GM23338 (cell line): ENCODE measurements at regions not wholly inside any gene's neighbourhood (a gene's known extent, or its start where the extent isn't known, plus 50 kb on each side); places are given as distances from the start of the nearest gene placed in this dataset.

Experiments used
- ATAC-seq: fragments of 200-7000 bp; cut with Tn5 transposase; 3 replicates; pipeline ENCODE4 v1.9.1; 2020
- DNase-seq: peaks from one replicate; pipeline ENCODE4 v3.0.0-alpha.2; 2015; ENCODE audit warnings: low spot score
- H2AFZ ChIP-seq: fragments of 200-600 bp; sonication (generic); 2 replicates; pipeline ENCODE4 v1.8.0; 2016; ENCODE audit warnings: antibody characterized with exemption, mild to moderate bottlenecking, moderate library complexity
- H3F3A ChIP-seq: fragments of 200-600 bp; sonication (generic); replicated peaks from 2 replicates; pipeline ENCODE4 v1.8.0; 2017; ENCODE audit warnings: antibody characterized with exemption, mixed run types, low read depth
- H3K27ac ChIP-seq: fragments of 200-600 bp; sonication (generic); 2 replicates; pipeline ENCODE4 v1.6.1; 2016; ENCODE audit warnings: low read depth
- H3K27me3 ChIP-seq: fragments of 200-600 bp; sonication (generic); 2 replicates; pipeline ENCODE4 v1.8.0; 2016; ENCODE audit warnings: mild to moderate bottlenecking, mixed run types, moderate library complexity; ENCODE audit not compliant: insufficient read depth
- H3K36me3 ChIP-seq: fragments of 200-600 bp; sonication (generic); 2 replicates; pipeline ENCODE4 v1.8.0; 2016; ENCODE audit warnings: mild to moderate bottlenecking; ENCODE audit not compliant: insufficient read depth
- H3K4me1 ChIP-seq: fragments of 200-600 bp; sonication (generic); 2 replicates; pipeline ENCODE4 v1.8.0; 2016; ENCODE audit warnings: mild to moderate bottlenecking, moderate library complexity; ENCODE audit not compliant: insufficient read depth
- H3K4me2 ChIP-seq: fragments of 200-600 bp; sonication (generic); 2 replicates; pipeline ENCODE4 v1.7.1; 2017; ENCODE audit warnings: mixed run types
- H3K4me3 ChIP-seq: fragments of 200-600 bp; sonication (generic); 2 replicates; pipeline ENCODE4 v1.6.1; 2016; ENCODE audit warnings: mixed run types
- H3K79me2 ChIP-seq: fragments of 200-600 bp; sonication (generic); replicated peaks from 2 replicates; pipeline ENCODE4 v1.8.0; 2017; ENCODE audit warnings: mild to moderate bottlenecking; ENCODE audit not compliant: insufficient read depth
- H3K9me2 ChIP-seq: fragments of 200-600 bp; sonication (generic); 2 replicates; pipeline ENCODE4 v1.8.0; 2017; ENCODE audit not compliant: insufficient read depth
- H4K20me1 ChIP-seq: fragments of 200-600 bp; sonication (generic); replicated peaks from 2 replicates; pipeline ENCODE4 v1.8.0; 2017; ENCODE audit warnings: mild to moderate bottlenecking; ENCODE audit not compliant: insufficient read depth
- H3K27ac Mint-ChIP-seq: 2 replicates; pipeline ENCODE4 v1.8.0; 2020; ENCODE audit warnings: inconsistent platforms, mild to moderate bottlenecking, moderate library complexity, mixed read lengths
- H3K27me3 Mint-ChIP-seq: 3 replicates; pipeline ENCODE4 v1.8.0; 2022; ENCODE audit warnings: low read depth, mild to moderate bottlenecking, moderate library complexity, mixed read lengths, inconsistent platforms; ENCODE audit not compliant: insufficient read depth, poor library complexity
- H3K36me3 Mint-ChIP-seq: 3 replicates; pipeline ENCODE4 v1.8.0; 2021; ENCODE audit warnings: low read depth, mild to moderate bottlenecking, inconsistent platforms, moderate library complexity, mixed read lengths
- H3K4me1 Mint-ChIP-seq: 3 replicates; pipeline ENCODE4 v1.8.0; 2020; ENCODE audit warnings: mild to moderate bottlenecking, inconsistent platforms, mixed read lengths
- H3K4me3 Mint-ChIP-seq: 3 replicates; pipeline ENCODE4 v1.8.0; 2021; ENCODE audit warnings: moderate library complexity, mild to moderate bottlenecking, inconsistent platforms, mixed read lengths
- H3K9me3 Mint-ChIP-seq: 3 replicates; pipeline ENCODE4 v1.8.0; 2020; ENCODE audit warnings: moderate library complexity, mild to moderate bottlenecking, inconsistent platforms, mixed read lengths
- CTCF ChIP-seq, 2 experiments: fragments of 200-600 bp in 1 of 2; sonication (generic) in 1 of 2; conservative IDR thresholded peaks; 2 replicates each; pipeline versions ENCODE4 v1.5.1 to v1.6.1; 2016 to 2017; ENCODE audit warnings: antibody characterized with exemption in 2 of 2, low read depth in 2 of 2, mild to moderate bottlenecking in 2 of 2, moderate library complexity in 1 of 2
- EZH2 ChIP-seq: fragments of 200-600 bp; sonication (generic); IDR thresholded peaks from one replicate; pipeline ENCODE4 v1.8.0; 2017; ENCODE audit warnings: antibody characterized with exemption, mild to moderate bottlenecking, low read depth; ENCODE audit not compliant: unreplicated experiment
- EZH2phosphoT487 ChIP-seq: fragments of 200-600 bp; sonication (generic); IDR thresholded peaks from one replicate; pipeline ENCODE4 v1.8.1; 2018; ENCODE audit warnings: antibody characterized with exemption; ENCODE audit not compliant: unreplicated experiment
- JUNB ChIP-seq: IDR thresholded peaks from one replicate; pipeline ENCODE4 v1.6.1; 2016; ENCODE audit warnings: antibody characterized with exemption; ENCODE audit not compliant: unreplicated experiment
- NANOG ChIP-seq: IDR thresholded peaks from 2 replicates; pipeline ENCODE4 v1.6.1; 2016; ENCODE audit warnings: antibody characterized with exemption, borderline replicate concordance
- TF ChIP-seq, protein P1 (sequence below): fragments of 250-450 bp; sonication (Bioruptor Pico); IDR thresholded peaks from 2 replicates; pipeline ENCODE4 v1.5.0; 2020; ENCODE audit warnings: mild to moderate bottlenecking, moderate library complexity

- 0 out of 2 replicates have a peak, but pooled peaks cover 5% of the 10 kb centered on the region for H3K9me2 ChIP-seq
- Mint-ChIP-seq H3K9me3 (no peaks in the 10 kb centered on the region), H3K4me1 (peaks cover 6% of the 10 kb centered on the region), H3K27ac (no peak overlapping the region), H3K36me3 (no peaks in the 10 kb centered on the region), H3K27me3 (no peaks in the 10 kb centered on the region), H3K4me3 (no peak overlapping the region)
- ATAC-seq (peak; percentile 28; the same call in 1 of the 3 replicates), DNase-seq (peak; percentile 28)
- no peak overlapping the region for H3K27ac ChIP-seq
- H3K4me3 ChIP-seq, result no peak overlapping the region
- H3K4me2 ChIP-seq, result no peak overlapping the region
- no peaks in the 10 kb centered on the region for H3F3A ChIP-seq
- H4K20me1 ChIP-seq, result no peaks in the 10 kb centered on the region
- TF ChIP-seq JUNB (no peak), CTCF (conservative IDR thresholded peaks at IDR 0.05; ENCODE audit: low read depth in 2 of 2) (peak; percentile 13 to 27; a peak in 1 of 4 replicates)
- H3K79me2 ChIP-seq, result no peaks in the 10 kb centered on the region
- H3K27me3 ChIP-seq, result no peaks in the 10 kb centered on the region
- no peaks in the 10 kb centered on the region for H3K36me3 ChIP-seq
- H2AFZ ChIP-seq, result peak overlapping the region; percentile 39; the same call in 1 of the 2 replicates
- H3K4me1 ChIP-seq, result no peaks in the 10 kb centered on the region
These were observed 87.0 kb upstream of the B3GAT2 start for GRCh38 chr6:71043902-71044301.

DNA sequence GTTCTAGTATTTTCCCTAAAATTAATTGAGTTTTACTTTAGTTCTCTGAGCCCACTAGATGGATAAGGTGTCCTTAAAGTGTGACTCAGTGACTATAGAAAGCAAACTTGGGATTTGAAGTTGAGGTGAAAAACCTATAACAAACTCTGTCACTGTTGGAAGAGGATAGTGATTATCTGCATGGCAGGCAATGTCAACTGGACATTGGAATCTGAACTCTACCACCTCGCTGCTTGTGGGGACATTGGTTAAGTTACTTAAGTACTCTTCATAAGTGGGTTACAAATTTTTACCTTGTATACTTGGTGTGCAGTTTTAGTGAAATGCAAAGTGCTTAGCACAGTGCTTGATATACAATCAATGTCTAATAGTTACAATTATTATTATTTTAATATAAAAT, 87.9 kb upstream of the B3GAT2 start:
- Mint-ChIP-seq H3K27ac (no peak overlapping the region), H3K27me3 (no peaks in the 10 kb centered on the region), H3K4me1 (peaks cover 6% of the 10 kb centered on the region), H3K36me3 (no peaks in the 10 kb centered on the region), H3K9me3 (no peaks in the 10 kb centered on the region), H3K4me3 (no peak overlapping the region)
- Histone ChIP-seq H2AFZ (no peak overlapping the region), H3K27me3 (no peaks in the 10 kb centered on the region), H3K4me2 (no peak overlapping the region), H3K4me1 (no peaks in the 10 kb centered on the region), H3K27ac (no peak overlapping the region), H3K36me3 (no peaks in the 10 kb centered on the region), H4K20me1 (no peaks in the 10 kb centered on the region), H3K9me2 (0 out of 2 replicates have a peak, but pooled peaks cover 5% of the 10 kb centered on the region), H3K4me3 (no peak overlapping the region), H3K79me2 (no peaks in the 10 kb centered on the region), H3F3A (no peaks in the 10 kb centered on the region)
- no peak for ATAC-seq
- no peak for TF ChIP-seq JUNB
- no peak for DNase-seq

DNA sequence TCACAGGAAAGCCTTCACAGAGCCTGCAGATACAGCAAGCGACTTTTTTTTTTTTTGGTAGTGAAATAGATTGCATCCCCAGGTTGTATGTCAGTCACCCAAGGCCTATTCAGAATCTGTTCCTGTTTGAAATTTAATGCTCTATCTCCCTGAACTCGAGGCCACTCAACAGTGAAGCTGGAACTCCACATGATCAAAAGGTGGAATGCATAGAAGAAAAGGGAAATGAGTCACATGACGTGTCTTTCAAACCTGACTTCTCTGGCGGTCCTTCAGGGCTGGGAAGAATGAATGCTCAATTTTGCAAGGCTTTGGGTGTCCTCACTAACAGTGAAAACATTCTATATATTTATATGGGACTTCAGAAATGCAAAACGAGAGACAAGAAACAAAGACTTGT, 88.4 kb upstream of the B3GAT2 start:
- peaks cover 6% of the 10 kb centered on the region for H3K4me1 Mint-ChIP-seq
- Histone ChIP-seq H3K4me3 (no peak overlapping the region), H3K36me3 (no peaks in the 10 kb centered on the region), H3K4me2 (no peak overlapping the region), H4K20me1 (no peaks in the 10 kb centered on the region), H3K4me1 (no peaks in the 10 kb centered on the region), H3K9me2 (0 out of 2 replicates have a peak, but pooled peaks cover 5% of the 10 kb centered on the region), H3K27ac (no peak overlapping the region), H3K27me3 (no peaks in the 10 kb centered on the region), H3K79me2 (no peaks in the 10 kb centered on the region), H3F3A (no peaks in the 10 kb centered on the region), H2AFZ (no peak overlapping the region; the same call in 1 of the 2 replicates)
- no peaks in the 10 kb centered on the region for H3K27me3 Mint-ChIP-seq
- no peak overlapping the region for H3K4me3 Mint-ChIP-seq
- H3K36me3 Mint-ChIP-seq, result no peaks in the 10 kb centered on the region
- no peaks in the 10 kb centered on the region for H3K9me3 Mint-ChIP-seq
- H3K27ac Mint-ChIP-seq, result no peak overlapping the region
- ATAC-seq (no peak), DNase-seq (no peak)
- TF ChIP-seq NANOG (no peak), JUNB (no peak), EZH2phosphoT487 (no peak), EZH2 (no peak), CTCF (conservative IDR thresholded peaks at IDR 0.05; ENCODE audit: low read depth in 2 of 2) (no peak)
- TF ChIP-seq, protein P1, sequence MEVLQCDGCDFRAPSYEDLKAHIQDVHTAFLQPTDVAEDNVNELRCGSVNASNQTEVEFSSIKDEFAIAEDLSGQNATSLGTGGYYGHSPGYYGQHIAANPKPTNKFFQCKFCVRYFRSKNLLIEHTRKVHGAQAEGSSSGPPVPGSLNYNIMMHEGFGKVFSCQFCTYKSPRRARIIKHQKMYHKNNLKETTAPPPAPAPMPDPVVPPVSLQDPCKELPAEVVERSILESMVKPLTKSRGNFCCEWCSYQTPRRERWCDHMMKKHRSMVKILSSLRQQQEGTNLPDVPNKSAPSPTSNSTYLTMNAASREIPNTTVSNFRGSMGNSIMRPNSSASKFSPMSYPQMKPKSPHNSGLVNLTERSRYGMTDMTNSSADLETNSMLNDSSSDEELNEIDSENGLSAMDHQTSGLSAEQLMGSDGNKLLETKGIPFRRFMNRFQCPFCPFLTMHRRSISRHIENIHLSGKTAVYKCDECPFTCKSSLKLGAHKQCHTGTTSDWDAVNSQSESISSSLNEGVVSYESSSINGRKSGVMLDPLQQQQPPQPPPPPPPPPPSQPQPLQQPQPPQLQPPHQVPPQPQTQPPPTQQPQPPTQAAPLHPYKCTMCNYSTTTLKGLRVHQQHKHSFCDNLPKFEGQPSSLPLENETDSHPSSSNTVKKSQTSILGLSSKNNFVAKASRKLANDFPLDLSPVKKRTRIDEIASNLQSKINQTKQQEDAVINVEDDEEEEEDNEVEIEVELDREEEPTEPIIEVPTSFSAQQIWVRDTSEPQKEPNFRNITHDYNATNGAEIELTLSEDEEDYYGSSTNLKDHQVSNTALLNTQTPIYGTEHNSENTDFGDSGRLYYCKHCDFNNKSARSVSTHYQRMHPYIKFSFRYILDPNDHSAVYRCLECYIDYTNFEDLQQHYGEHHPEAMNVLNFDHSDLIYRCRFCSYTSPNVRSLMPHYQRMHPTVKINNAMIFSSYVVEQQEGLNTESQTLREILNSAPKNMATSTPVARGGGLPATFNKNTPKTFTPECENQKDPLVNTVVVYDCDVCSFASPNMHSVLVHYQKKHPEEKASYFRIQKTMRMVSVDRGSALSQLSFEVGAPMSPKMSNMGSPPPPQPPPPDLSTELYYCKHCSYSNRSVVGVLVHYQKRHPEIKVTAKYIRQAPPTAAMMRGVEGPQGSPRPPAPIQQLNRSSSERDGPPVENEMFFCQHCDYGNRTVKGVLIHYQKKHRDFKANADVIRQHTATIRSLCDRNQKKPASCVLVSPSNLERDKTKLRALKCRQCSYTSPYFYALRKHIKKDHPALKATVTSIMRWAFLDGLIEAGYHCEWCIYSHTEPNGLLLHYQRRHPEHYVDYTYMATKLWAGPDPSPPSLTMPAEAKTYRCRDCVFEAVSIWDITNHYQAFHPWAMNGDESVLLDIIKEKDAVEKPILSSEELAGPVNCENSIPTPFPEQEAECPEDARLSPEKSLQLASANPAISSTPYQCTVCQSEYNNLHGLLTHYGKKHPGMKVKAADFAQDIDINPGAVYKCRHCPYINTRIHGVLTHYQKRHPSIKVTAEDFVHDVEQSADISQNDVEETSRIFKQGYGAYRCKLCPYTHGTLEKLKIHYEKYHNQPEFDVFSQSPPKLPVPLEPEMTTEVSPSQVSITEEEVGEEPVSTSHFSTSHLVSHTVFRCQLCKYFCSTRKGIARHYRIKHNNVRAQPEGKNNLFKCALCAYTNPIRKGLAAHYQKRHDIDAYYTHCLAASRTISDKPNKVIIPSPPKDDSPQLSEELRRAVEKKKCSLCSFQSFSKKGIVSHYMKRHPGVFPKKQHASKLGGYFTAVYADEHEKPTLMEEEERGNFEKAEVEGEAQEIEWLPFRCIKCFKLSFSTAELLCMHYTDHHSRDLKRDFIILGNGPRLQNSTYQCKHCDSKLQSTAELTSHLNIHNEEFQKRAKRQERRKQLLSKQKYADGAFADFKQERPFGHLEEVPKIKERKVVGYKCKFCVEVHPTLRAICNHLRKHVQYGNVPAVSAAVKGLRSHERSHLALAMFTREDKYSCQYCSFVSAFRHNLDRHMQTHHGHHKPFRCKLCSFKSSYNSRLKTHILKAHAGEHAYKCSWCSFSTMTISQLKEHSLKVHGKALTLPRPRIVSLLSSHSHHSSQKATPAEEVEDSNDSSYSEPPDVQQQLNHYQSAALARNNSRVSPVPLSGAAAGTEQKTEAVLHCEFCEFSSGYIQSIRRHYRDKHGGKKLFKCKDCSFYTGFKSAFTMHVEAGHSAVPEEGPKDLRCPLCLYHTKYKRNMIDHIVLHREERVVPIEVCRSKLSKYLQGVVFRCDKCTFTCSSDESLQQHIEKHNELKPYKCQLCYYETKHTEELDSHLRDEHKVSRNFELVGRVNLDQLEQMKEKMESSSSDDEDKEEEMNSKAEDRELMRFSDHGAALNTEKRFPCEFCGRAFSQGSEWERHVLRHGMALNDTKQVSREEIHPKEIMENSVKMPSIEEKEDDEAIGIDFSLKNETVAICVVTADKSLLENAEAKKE (CRISPR knock-in tag), result no peak
